ELR (cell line): ENCODE measurements at regions not wholly inside any gene's neighbourhood (a gene's known extent, or its start where the extent isn't known, plus 50 kb on each side); places are given as distances from the start of the nearest gene placed in this dataset.
"Not testable (repeated sequence)": the region's sequence is repeated elsewhere in the genome, so short reads cannot be mapped to it uniquely, and the experiment has no call there.

Experiments used
- DNase-seq: peaks from one replicate; pipeline ENCODE4 v3.0.0-alpha.2; 2015; ENCODE audit warnings: low read depth

GRCh38 chr5:75844301-75844700 is 127.1 kb upstream of the POC5 start:
- DNase-seq = no peak

GRCh38 chr5:75843319-75843718 is 126.1 kb upstream of the POC5 start:
- no peak for DNase-seq

GRCh38 chr5:75839547-75839946 is 122.3 kb upstream of the POC5 start:
- DNase-seq = no peak

- DNase-seq = no peak
Measured at GRCh38 chr5:75837258-75837841, 120.1 kb upstream of the POC5 start.

GRCh38 chr5:75831561-75831960 is 114.3 kb upstream of the POC5 start:
- DNase-seq = no peak

DNA sequence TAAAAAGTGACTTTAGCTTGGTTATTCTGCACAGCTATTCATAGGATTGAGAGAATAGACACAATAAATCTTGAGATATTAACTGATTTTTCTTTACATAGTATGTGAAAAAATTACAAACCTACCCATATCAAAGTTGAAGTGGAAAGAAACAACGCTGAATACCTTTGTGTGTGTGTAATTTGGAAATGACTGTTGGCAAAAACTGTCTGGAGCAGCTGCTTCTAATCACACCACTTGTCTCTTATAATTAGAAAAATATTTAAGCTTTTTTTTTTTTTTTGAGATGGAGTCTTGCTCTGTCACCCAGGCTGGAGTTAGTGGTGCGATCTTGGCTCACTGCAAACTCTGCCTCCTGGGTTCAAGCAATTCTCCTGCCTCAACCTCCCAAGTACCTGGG is 110.8 kb upstream of the POC5 start:
- no peak for DNase-seq

- DNase-seq = no peak
Measured at GRCh38 chr5:75824323-75824722, 107.1 kb upstream of the POC5 start.

DNA sequence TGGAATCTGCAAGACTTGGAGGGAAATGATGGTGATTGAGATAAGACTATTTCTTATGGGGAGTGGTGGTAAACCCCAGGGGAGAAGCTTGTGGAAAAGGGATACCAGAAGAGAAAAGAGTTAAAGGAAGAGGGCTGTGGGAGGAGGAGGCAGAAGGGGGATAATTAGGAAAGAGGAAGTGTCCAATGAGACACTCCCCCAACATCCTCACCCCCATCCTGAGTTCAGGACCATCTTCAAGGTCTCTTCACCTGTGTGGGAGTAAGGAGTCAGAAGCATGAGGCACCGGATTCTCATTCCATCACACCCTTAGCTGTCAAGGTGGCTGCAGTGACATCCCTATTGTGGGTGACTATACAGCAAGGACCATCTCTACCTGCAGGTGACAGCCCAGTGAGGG is 106.6 kb upstream of the POC5 start:
- DNase-seq = no peak

DNA sequence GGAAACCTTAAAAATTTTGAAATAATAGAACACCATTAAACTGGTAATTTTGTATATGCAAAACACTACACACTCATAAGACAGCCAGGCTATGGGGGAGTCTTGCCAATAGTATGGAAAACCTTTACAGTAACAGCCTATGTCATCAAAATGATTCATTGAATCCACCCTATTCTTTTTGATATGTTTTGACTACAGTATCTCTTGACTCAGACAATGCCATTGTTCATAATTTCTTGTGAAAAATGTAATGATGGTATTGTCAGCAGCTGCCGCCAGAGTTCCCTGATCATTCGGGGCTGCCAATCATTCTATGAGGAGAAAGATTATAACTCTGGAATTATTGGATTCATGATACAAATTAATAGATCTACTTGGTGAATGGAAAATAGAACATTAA is 101.4 kb upstream of the POC5 start:
- DNase-seq = no peak

- DNase-seq = not testable (repeated sequence)
Measured at GRCh38 chr5:75799695-75800094, 82.5 kb upstream of the POC5 start.

GRCh38 chr5:75769338-75769737 is 52.1 kb upstream of the POC5 start:
- DNase-seq = not testable (repeated sequence)
